ENCODE measurements at regions not wholly inside any gene's neighbourhood (a gene's known extent, or its start where the extent isn't known, plus 50 kb on each side); places are given as distances from the start of the nearest gene placed in this dataset.

GRCh38 chr13:109533350-109533749, 253.0 kb downstream of the IRS2 start:
- ATAC-seq (ENCODE audit: low read depth in 2 of 2) (no peak), DNase-seq (no peak)
- no peaks in the 10 kb centered on the region for H3K27me3 ChIP-seq (ENCODE audit: control insufficient read depth, insufficient read depth, low read length)
- no peaks in the 10 kb centered on the region for H3K9me3 ChIP-seq (ENCODE audit: control insufficient read depth in 2 of 2, low read length in 2 of 2)
- H3K36me3 Mint-ChIP-seq = no peaks in the 10 kb centered on the region
- peaks cover 0 to 6% (median 0%) of the 10 kb centered on the region in 7 donors for H3K9me3 Mint-ChIP-seq
- H3K27me3 Mint-ChIP-seq = no peaks in the 10 kb centered on the region
- H3K4me1 Mint-ChIP-seq = no peaks in the 10 kb centered on the region
- no peak overlapping the region for H3K4me3 ChIP-seq (ENCODE audit: low read depth, low read length)
- H3K4me3 Mint-ChIP-seq = no peak overlapping the region
- no peaks in the 10 kb centered on the region for H3K36me3 ChIP-seq (ENCODE audit: control insufficient read depth, insufficient read depth, low read length)
- H3K27ac Mint-ChIP-seq = no peak overlapping the region
- H3K27ac ChIP-seq (ENCODE audit: insufficient read depth, low read length, poor library complexity, severe bottlenecking) = no peak overlapping the region
- H3K4me1 ChIP-seq (ENCODE audit: control insufficient read depth, insufficient read depth, low read length, poor library complexity, severe bottlenecking) = no peaks in the 10 kb centered on the region

- Mint-ChIP-seq H3K9me3 (peaks cover 0 to 1% (median 0%) of the 10 kb centered on the region in 7 donors), H3K27ac (no peak overlapping the region), H3K4me1 (no peaks in the 10 kb centered on the region), H3K4me3 (no peak overlapping the region), H3K36me3 (no peaks in the 10 kb centered on the region), H3K27me3 (no peaks in the 10 kb centered on the region)
- no peak for DNase-seq
- Histone ChIP-seq H3K4me1 (ENCODE audit: control insufficient read depth, insufficient read depth, low read length, poor library complexity, severe bottlenecking) (no peaks in the 10 kb centered on the region), H3K27ac (ENCODE audit: insufficient read depth, low read length, poor library complexity, severe bottlenecking) (no peak overlapping the region), H3K9me3 (ENCODE audit: control insufficient read depth in 2 of 2, low read length in 2 of 2) (no peaks in the 10 kb centered on the region), H3K36me3 (ENCODE audit: control insufficient read depth, insufficient read depth, low read length) (no peaks in the 10 kb centered on the region), H3K27me3 (ENCODE audit: control insufficient read depth, insufficient read depth, low read length) (no peaks in the 10 kb centered on the region), H3K4me3 (ENCODE audit: low read depth, low read length) (no peak overlapping the region)
- ATAC-seq (ENCODE audit: low read depth in 2 of 2) = no peak
Measured at GRCh38 chr13:109529964-109530363, 256.4 kb downstream of the IRS2 start.

GRCh38 chr13:109521719-109522118, 264.7 kb downstream of the IRS2 start:
- Histone ChIP-seq H3K36me3 (ENCODE audit: control insufficient read depth, insufficient read depth, low read length) (no peaks in the 10 kb centered on the region), H3K4me1 (ENCODE audit: control insufficient read depth, insufficient read depth, low read length, poor library complexity, severe bottlenecking) (no peaks in the 10 kb centered on the region), H3K27me3 (ENCODE audit: control insufficient read depth, insufficient read depth, low read length) (no peaks in the 10 kb centered on the region), H3K4me3 (ENCODE audit: low read depth, low read length) (no peak overlapping the region), H3K9me3 (ENCODE audit: control insufficient read depth in 2 of 2, low read length in 2 of 2) (no peaks in the 10 kb centered on the region), H3K27ac (ENCODE audit: insufficient read depth, low read length, poor library complexity, severe bottlenecking) (no peak overlapping the region)
- ATAC-seq (ENCODE audit: low read depth in 2 of 2) (no peak), DNase-seq (no peak)
- Mint-ChIP-seq H3K36me3 (no peaks in the 10 kb centered on the region), H3K27ac (no peak overlapping the region), H3K27me3 (no peaks in the 10 kb centered on the region), H3K4me1 (no peaks in the 10 kb centered on the region), H3K4me3 (no peak overlapping the region), H3K9me3 (no peaks in the 10 kb centered on the region)

GRCh38 chr13:109517517-109517916, 268.9 kb downstream of the IRS2 start:
- peaks cover 0 to 1% (median 0%) of the 10 kb centered on the region in 7 donors for H3K9me3 Mint-ChIP-seq
- no peaks in the 10 kb centered on the region for H3K4me1 Mint-ChIP-seq
- DNase-seq (no peak), ATAC-seq (ENCODE audit: low read depth in 2 of 2) (no peak)
- H3K4me1 ChIP-seq (ENCODE audit: control insufficient read depth, insufficient read depth, low read length, poor library complexity, severe bottlenecking) = no peaks in the 10 kb centered on the region
- H3K27ac ChIP-seq (ENCODE audit: insufficient read depth, low read length, poor library complexity, severe bottlenecking) = no peak overlapping the region
- no peaks in the 10 kb centered on the region for H3K9me3 ChIP-seq (ENCODE audit: control insufficient read depth in 2 of 2, low read length in 2 of 2)
- H3K36me3 Mint-ChIP-seq = no peaks in the 10 kb centered on the region
- H3K4me3 ChIP-seq (ENCODE audit: low read depth, low read length) = no peak overlapping the region
- H3K4me3 Mint-ChIP-seq = no peak overlapping the region
- no peaks in the 10 kb centered on the region for H3K27me3 ChIP-seq (ENCODE audit: control insufficient read depth, insufficient read depth, low read length)
- H3K36me3 ChIP-seq (ENCODE audit: control insufficient read depth, insufficient read depth, low read length) = no peaks in the 10 kb centered on the region
- H3K27ac Mint-ChIP-seq = no peak overlapping the region
- H3K27me3 Mint-ChIP-seq = no peaks in the 10 kb centered on the region

GRCh38 chr13:109516186-109516585, 270.2 kb downstream of the IRS2 start:
- ATAC-seq (ENCODE audit: low read depth in 2 of 2) = no peak
- Mint-ChIP-seq H3K36me3 (no peaks in the 10 kb centered on the region), H3K27me3 (peaks cover under 1% of the 10 kb centered on the region)

GRCh38 chr13:109510013-109510412, 276.4 kb downstream of the IRS2 start:
- ATAC-seq (ENCODE audit: low read depth in 2 of 2) (no peak), DNase-seq (no peak)
- Histone ChIP-seq H3K27ac (ENCODE audit: insufficient read depth, low read length, poor library complexity, severe bottlenecking) (no peak overlapping the region), H3K36me3 (ENCODE audit: control insufficient read depth, insufficient read depth, low read length) (no peaks in the 10 kb centered on the region), H3K9me3 (ENCODE audit: control insufficient read depth in 2 of 2, low read length in 2 of 2) (no peaks in the 10 kb centered on the region), H3K4me1 (ENCODE audit: control insufficient read depth, insufficient read depth, low read length, poor library complexity, severe bottlenecking) (no peaks in the 10 kb centered on the region), H3K4me3 (ENCODE audit: low read depth, low read length) (no peak overlapping the region), H3K27me3 (ENCODE audit: control insufficient read depth, insufficient read depth, low read length) (no peaks in the 10 kb centered on the region)
- H3K4me1 Mint-ChIP-seq = peaks cover 0 to 4% (median 0%) of the 10 kb centered on the region in 4 donors
- no peak overlapping the region for H3K27ac Mint-ChIP-seq
- no peaks in the 10 kb centered on the region for H3K36me3 Mint-ChIP-seq
- peaks cover 16% of the 10 kb centered on the region for H3K27me3 Mint-ChIP-seq
- H3K9me3 Mint-ChIP-seq = peaks cover 0 to 7% (median 2%) of the 10 kb centered on the region in 7 donors
- no peak overlapping the region for H3K4me3 Mint-ChIP-seq

More at GRCh38 chr13:109516186-109516585, 270.2 kb downstream of the IRS2 start:
- Mint-ChIP-seq H3K27ac (no peak overlapping the region), H3K4me3 (peak overlapping the region in 1 of 4 donors; percentile 35), H3K4me1 (peaks cover 0 to 4% (median 0%) of the 10 kb centered on the region in 4 donors), H3K9me3 (peaks cover 0 to 1% (median 0%) of the 10 kb centered on the region in 7 donors)
- H3K27me3 ChIP-seq (ENCODE audit: control insufficient read depth, insufficient read depth, low read length) = no peaks in the 10 kb centered on the region
- H3K4me1 ChIP-seq (ENCODE audit: control insufficient read depth, insufficient read depth, low read length, poor library complexity, severe bottlenecking) = no peaks in the 10 kb centered on the region
- no peak for DNase-seq
- H3K27ac ChIP-seq (ENCODE audit: insufficient read depth, low read length, poor library complexity, severe bottlenecking) = no peak overlapping the region
- no peaks in the 10 kb centered on the region for H3K9me3 ChIP-seq (ENCODE audit: control insufficient read depth in 2 of 2, low read length in 2 of 2)
- no peaks in the 10 kb centered on the region for H3K36me3 ChIP-seq (ENCODE audit: control insufficient read depth, insufficient read depth, low read length)
- H3K4me3 ChIP-seq (ENCODE audit: low read depth, low read length) = no peak overlapping the region

GRCh38 chr13:109509154-109509900, 277.1 kb downstream of the IRS2 start:
- no peak overlapping the region for H3K4me3 ChIP-seq (ENCODE audit: low read depth, low read length)
- no peaks in the 10 kb centered on the region for H3K4me1 ChIP-seq (ENCODE audit: control insufficient read depth, insufficient read depth, low read length, poor library complexity, severe bottlenecking)
- H3K9me3 ChIP-seq (ENCODE audit: control insufficient read depth in 2 of 2, low read length in 2 of 2) = no peaks in the 10 kb centered on the region
- peaks cover 0 to 4% (median 0%) of the 10 kb centered on the region in 4 donors for H3K4me1 Mint-ChIP-seq
- peaks cover 16% of the 10 kb centered on the region for H3K27me3 Mint-ChIP-seq
- ATAC-seq (ENCODE audit: low read depth in 2 of 2) (no peak), DNase-seq (no peak)
- no peak overlapping the region for H3K27ac Mint-ChIP-seq
- H3K27ac ChIP-seq (ENCODE audit: insufficient read depth, low read length, poor library complexity, severe bottlenecking) = no peak overlapping the region
- H3K36me3 ChIP-seq (ENCODE audit: control insufficient read depth, insufficient read depth, low read length) = no peaks in the 10 kb centered on the region
- no peaks in the 10 kb centered on the region for H3K27me3 ChIP-seq (ENCODE audit: control insufficient read depth, insufficient read depth, low read length)
- H3K4me3 Mint-ChIP-seq = no peak overlapping the region
- no peaks in the 10 kb centered on the region for H3K36me3 Mint-ChIP-seq
- H3K9me3 Mint-ChIP-seq = peaks cover 0 to 7% (median 2%) of the 10 kb centered on the region in 7 donors

- Histone ChIP-seq H3K36me3 (ENCODE audit: control insufficient read depth, insufficient read depth, low read length) (no peaks in the 10 kb centered on the region), H3K4me1 (ENCODE audit: control insufficient read depth, insufficient read depth, low read length, poor library complexity, severe bottlenecking) (no peaks in the 10 kb centered on the region), H3K4me3 (ENCODE audit: low read depth, low read length) (no peak overlapping the region), H3K27me3 (ENCODE audit: control insufficient read depth, insufficient read depth, low read length) (no peaks in the 10 kb centered on the region), H3K9me3 (ENCODE audit: control insufficient read depth in 2 of 2, low read length in 2 of 2) (no peaks in the 10 kb centered on the region), H3K27ac (ENCODE audit: insufficient read depth, low read length, poor library complexity, severe bottlenecking) (no peak overlapping the region)
- Mint-ChIP-seq H3K27me3 (no peaks in the 10 kb centered on the region), H3K4me1 (no peaks in the 10 kb centered on the region), H3K36me3 (no peaks in the 10 kb centered on the region), H3K4me3 (no peak overlapping the region), H3K9me3 (peaks cover 0 to 11% (median 0%) of the 10 kb centered on the region in 7 donors), H3K27ac (no peak overlapping the region)
- ATAC-seq (ENCODE audit: low read depth in 2 of 2) = no peak
- no peak for DNase-seq
Measured at GRCh38 chr13:109500146-109500773, 286.1 kb downstream of the IRS2 start.

All from CD4-positive, CD25-positive, alpha-beta regulatory T cell (primary cell).